SK-N-SH (cell line): ENCODE measurements at regions not wholly inside any gene's neighbourhood (a gene's known extent, or its start where the extent isn't known, plus 50 kb on each side); places are given as distances from the start of the nearest gene placed in this dataset.

Experiments used
- CTCF ChIA-PET: fragments of 300-600, 350-600 bp; formaldehyde crosslinking; extraction: SDS; loops from one replicate; lab custom pipeline; 2021; lab: Yijun Ruan, JAX
- POLR2A ChIA-PET: fragments of 350-600 bp; sonication (Branson Sonifier 250); formaldehyde crosslinking; extraction: SDS; loops from one replicate; lab custom pipeline; 2020; ENCODE audit warnings: antibody characterized with exemption, inconsistent platforms; lab: Yijun Ruan, JAX
- DNase-seq: peaks from one replicate; pipeline ENCODE4 v3.0.0; 2012
- H2AFZ ChIP-seq: fragments of 200-600 bp; sonication (generic); 2 replicates; pipeline ENCODE4 v1.8.1; 2016; ENCODE audit warnings: antibody characterized with exemption, mild to moderate bottlenecking, low read depth
- H3F3A ChIP-seq: fragments of 200-600 bp; sonication (generic); replicated peaks from 2 replicates; pipeline ENCODE3; 2016; ENCODE audit warnings: antibody characterized with exemption, mild to moderate bottlenecking; ENCODE audit not compliant: insufficient read depth
- H3K27ac ChIP-seq, 2 experiments: fragments of 200-500 bp in 1 of 2; fragments of 200-600 bp in 1 of 2; sonication (Bioruptor generic) in 1 of 2; sonication (generic), shearing (Covaris generic) in 1 of 2; 2 replicates each; pipeline versions ENCODE4 v1.5.1 to v1.6.1; 2014 to 2016; ENCODE audit warnings: low read depth in 2 of 2, inconsistent platforms in 1 of 2, low read length in 1 of 2, mild to moderate bottlenecking in 1 of 2, mixed read lengths in 1 of 2
- H3K27me3 ChIP-seq: fragments of 200-600 bp; sonication (generic), shearing (Covaris generic); 2 replicates; pipeline ENCODE4 v1.6.1; 2016; ENCODE audit warnings: mixed run types; ENCODE audit not compliant: insufficient read depth
- H3K36me3 ChIP-seq, 2 experiments: fragments of 200-500 bp in 1 of 2; fragments of 200-600 bp in 1 of 2; sonication (Bioruptor generic) in 1 of 2; sonication (generic) in 1 of 2; replicated peaks in 1 of 2; 2 replicates each; pipeline versions ENCODE3 to v1.5.1; 2014 to 2016; ENCODE audit warnings: low read length in 1 of 2, mild to moderate bottlenecking in 1 of 2; ENCODE audit not compliant: insufficient read depth in 2 of 2, control insufficient read depth in 1 of 2
- H3K4me1 ChIP-seq, 2 experiments: fragments of 200-500 bp in 1 of 2; fragments of 200-600 bp in 1 of 2; sonication (Bioruptor generic) in 1 of 2; sonication (generic), shearing (Covaris generic) in 1 of 2; 2 replicates each; pipeline versions ENCODE4 v1.5.1 to v1.6.1; 2014 to 2016; ENCODE audit warnings: low read depth in 1 of 2, low read length in 1 of 2, mixed run types in 1 of 2; ENCODE audit not compliant: insufficient read depth in 2 of 2, control insufficient read depth in 1 of 2
- H3K4me2 ChIP-seq: fragments of 200-600 bp; sonication (generic), shearing (Covaris generic); 2 replicates; pipeline ENCODE4 v1.6.1; 2017; ENCODE audit warnings: mixed run types
- H3K4me3 ChIP-seq, 2 experiments: fragments of 200-500 bp in 1 of 2; fragments of 200-600 bp in 1 of 2; sonication (Bioruptor generic) in 1 of 2; sonication (generic), shearing (Covaris generic) in 1 of 2; 2 replicates each; pipeline versions ENCODE4 v1.5.1 to v1.8.1; 2014 to 2016; ENCODE audit warnings: low read depth in 2 of 2, inconsistent platforms in 1 of 2, low read length in 1 of 2, mild to moderate bottlenecking in 1 of 2, mixed read lengths in 1 of 2, moderate library complexity in 1 of 2
- H3K79me2 ChIP-seq: fragments of 200-600 bp; sonication (generic); 2 replicates; pipeline ENCODE4 v1.8.1; 2017; ENCODE audit warnings: mild to moderate bottlenecking; ENCODE audit not compliant: insufficient read depth
- H3K9ac ChIP-seq: fragments of 200-600 bp; sonication (generic); 2 replicates; pipeline ENCODE4 v1.6.1; 2017; ENCODE audit warnings: mixed run types
- H3K9me2 ChIP-seq: fragments of 200-600 bp; sonication (generic); 2 replicates; pipeline ENCODE4 v1.6.1; 2017; ENCODE audit warnings: mixed run types
- H3K9me3 ChIP-seq: fragments of 200-600 bp; sonication (generic); 2 replicates; pipeline ENCODE4 v1.6.1; 2017; ENCODE audit warnings: mixed run types, mild to moderate bottlenecking, moderate library complexity
- H4K20me1 ChIP-seq: fragments of 200-600 bp; sonication (generic); 2 replicates; pipeline ENCODE4 v1.6.1; 2017; ENCODE audit warnings: mild to moderate bottlenecking, mixed run types; ENCODE audit not compliant: insufficient read depth
- CHD2 ChIP-seq: fragments of 150-350 bp; IDR thresholded peaks from 2 replicates; pipeline ENCODE4 v1.6.1; 2018; ENCODE audit warnings: low read length; ENCODE audit not compliant: partially characterized antibody
- EP300 ChIP-seq, 2 experiments: IDR thresholded peaks; 2 replicates each; pipeline versions ENCODE4 v1.4.0 to v1.6.1; 2012; ENCODE audit warnings: borderline replicate concordance in 1 of 2, low read depth in 1 of 2, low read length in 1 of 2
- FOXJ3 ChIP-seq: sonication (generic); formaldehyde crosslinking; IDR thresholded peaks from 2 replicates; pipeline ENCODE4 v1.5.1; 2020; ENCODE audit warnings: mild to moderate bottlenecking, missing genetic modification reagents
- FOXM1 ChIP-seq: IDR thresholded peaks from 2 replicates; pipeline ENCODE4 v1.4.0; 2012; ENCODE audit warnings: low read depth, mild to moderate bottlenecking
- GATA2 ChIP-seq: sonication (generic); formaldehyde crosslinking; IDR thresholded peaks from 2 replicates; pipeline ENCODE4 v1.5.0; 2020; ENCODE audit warnings: mild to moderate bottlenecking, missing genetic modification reagents
- JUND ChIP-seq: IDR thresholded peaks from 2 replicates; pipeline ENCODE4 v1.4.0; 2012
- MAX ChIP-seq: IDR thresholded peaks from 2 replicates; pipeline ENCODE4 v1.4.0; 2012; ENCODE audit warnings: low read depth
- NFIC ChIP-seq: IDR thresholded peaks from 2 replicates; pipeline ENCODE4 v1.4.0; 2012; ENCODE audit warnings: borderline replicate concordance
- NRF1 ChIP-seq: IDR thresholded peaks from 2 replicates; pipeline ENCODE4 v1.6.1; 2012; ENCODE audit warnings: low read depth, mild to moderate bottlenecking, low read length
- PBX3 ChIP-seq: IDR thresholded peaks from 2 replicates; pipeline ENCODE4; 2012
- POLR2AphosphoS5 ChIP-seq: IDR thresholded peaks from 2 replicates; pipeline ENCODE4 v1.6.1; 2012; ENCODE audit warnings: low read depth, low read length
- RAD21 ChIP-seq: IDR thresholded peaks from 2 replicates; pipeline ENCODE4 v1.6.1; 2012; ENCODE audit warnings: mild to moderate bottlenecking, low read length
- RFX5 ChIP-seq: IDR thresholded peaks from 2 replicates; pipeline ENCODE4 v1.6.1; 2012; ENCODE audit warnings: mild to moderate bottlenecking, improper control_type of control experiment, low read length
- RXRA ChIP-seq: IDR thresholded peaks from 2 replicates; pipeline ENCODE4 v1.4.0; 2012; ENCODE audit warnings: low read depth, mild to moderate bottlenecking, borderline replicate concordance
- SMC3 ChIP-seq: IDR thresholded peaks from 2 replicates; pipeline ENCODE4 v1.6.1; 2012; ENCODE audit warnings: low read depth, low read length, improper control_type of control experiment
- TAF1 ChIP-seq: IDR thresholded peaks from 2 replicates; pipeline ENCODE4 v1.6.1; 2012; ENCODE audit warnings: low read depth, mild to moderate bottlenecking, low read length, moderate library complexity, borderline replicate concordance
- WGBS: methylation state at CpG from one replicate; pipeline ENCODE4 v1.1.6; 2017; ENCODE audit warnings: low lambda C conversion rate; 5-methylcytosine and 5-hydroxymethylcytosine counted together
- TF ChIP-seq, protein P1 (sequence below): IDR thresholded peaks from 2 replicates; pipeline ENCODE4 v1.6.1; 2012; ENCODE audit warnings: mild to moderate bottlenecking, low read depth, low read length, moderate library complexity
- TF ChIP-seq, protein P2 (sequence below): IDR thresholded peaks from 2 replicates; pipeline ENCODE4 v1.4.0; 2012; ENCODE audit warnings: low read depth, borderline replicate concordance
- TF ChIP-seq, protein P3 (sequence below): fragments of 150-350 bp; IDR thresholded peaks from 2 replicates; pipeline ENCODE4 v1.6.1; 2017; ENCODE audit warnings: antibody characterized with exemption, low read length, low read depth, borderline replicate concordance
- TF ChIP-seq, protein P4 (sequence below): IDR thresholded peaks from 2 replicates; pipeline ENCODE4 v1.4.0; 2012; ENCODE audit warnings: low read depth, borderline replicate concordance

DNA sequence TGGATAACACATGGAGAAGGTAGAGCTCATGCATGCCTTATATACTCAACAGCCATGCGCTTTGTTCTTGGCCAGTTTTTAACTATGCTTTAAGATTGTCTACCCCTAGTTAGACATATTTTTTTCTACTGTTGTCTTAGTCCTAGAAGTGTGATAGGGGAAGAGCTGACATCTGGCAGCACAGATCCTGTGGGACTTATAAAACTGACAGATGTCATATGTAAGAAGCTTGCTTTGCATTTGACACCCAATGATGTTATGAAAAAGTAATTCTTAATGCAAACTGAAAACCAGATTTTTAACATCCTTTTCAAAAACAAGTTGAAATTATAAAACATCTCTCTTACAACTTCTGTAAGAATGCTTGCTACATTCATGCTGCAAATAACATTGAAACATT, 715.9 kb upstream of the LRRN3 start (continued):
- TF ChIP-seq, protein P1, sequence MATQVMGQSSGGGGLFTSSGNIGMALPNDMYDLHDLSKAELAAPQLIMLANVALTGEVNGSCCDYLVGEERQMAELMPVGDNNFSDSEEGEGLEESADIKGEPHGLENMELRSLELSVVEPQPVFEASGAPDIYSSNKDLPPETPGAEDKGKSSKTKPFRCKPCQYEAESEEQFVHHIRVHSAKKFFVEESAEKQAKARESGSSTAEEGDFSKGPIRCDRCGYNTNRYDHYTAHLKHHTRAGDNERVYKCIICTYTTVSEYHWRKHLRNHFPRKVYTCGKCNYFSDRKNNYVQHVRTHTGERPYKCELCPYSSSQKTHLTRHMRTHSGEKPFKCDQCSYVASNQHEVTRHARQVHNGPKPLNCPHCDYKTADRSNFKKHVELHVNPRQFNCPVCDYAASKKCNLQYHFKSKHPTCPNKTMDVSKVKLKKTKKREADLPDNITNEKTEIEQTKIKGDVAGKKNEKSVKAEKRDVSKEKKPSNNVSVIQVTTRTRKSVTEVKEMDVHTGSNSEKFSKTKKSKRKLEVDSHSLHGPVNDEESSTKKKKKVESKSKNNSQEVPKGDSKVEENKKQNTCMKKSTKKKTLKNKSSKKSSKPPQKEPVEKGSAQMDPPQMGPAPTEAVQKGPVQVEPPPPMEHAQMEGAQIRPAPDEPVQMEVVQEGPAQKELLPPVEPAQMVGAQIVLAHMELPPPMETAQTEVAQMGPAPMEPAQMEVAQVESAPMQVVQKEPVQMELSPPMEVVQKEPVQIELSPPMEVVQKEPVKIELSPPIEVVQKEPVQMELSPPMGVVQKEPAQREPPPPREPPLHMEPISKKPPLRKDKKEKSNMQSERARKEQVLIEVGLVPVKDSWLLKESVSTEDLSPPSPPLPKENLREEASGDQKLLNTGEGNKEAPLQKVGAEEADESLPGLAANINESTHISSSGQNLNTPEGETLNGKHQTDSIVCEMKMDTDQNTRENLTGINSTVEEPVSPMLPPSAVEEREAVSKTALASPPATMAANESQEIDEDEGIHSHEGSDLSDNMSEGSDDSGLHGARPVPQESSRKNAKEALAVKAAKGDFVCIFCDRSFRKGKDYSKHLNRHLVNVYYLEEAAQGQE = no peak
- TF ChIP-seq FOXM1 (no peak), TAF1 (no peak), SMC3 (no peak), RAD21 (no peak)

GRCh38 chr7:110382736-110383135, 708.2 kb upstream of the LRRN3 start:
- H3K27me3 ChIP-seq = no peaks in the 10 kb centered on the region
- no peaks in the 10 kb centered on the region for H4K20me1 ChIP-seq
- H3K79me2 ChIP-seq = no peaks in the 10 kb centered on the region
- no peaks in the 10 kb centered on the region for H3K36me3 ChIP-seq
- POLR2A ChIA-PET = no interaction called here
- WGBS = 38% methylated on average over 6 of the region's 6 CpGs
- no peaks in the 10 kb centered on the region for H3K9me2 ChIP-seq
- H3K4me3 ChIP-seq = no peak overlapping the region
- no peak for DNase-seq
- no peak overlapping the region for H3K27ac ChIP-seq
- no peaks in the 10 kb centered on the region for H3F3A ChIP-seq
- H3K4me1 ChIP-seq = no peaks in the 10 kb centered on the region
- no peaks in the 10 kb centered on the region for H3K9me3 ChIP-seq
- H3K9ac ChIP-seq = no peak overlapping the region
- CTCF ChIA-PET = no interaction called here
- no peak overlapping the region for H3K4me2 ChIP-seq
- H2AFZ ChIP-seq = no peak overlapping the region
- TF ChIP-seq, protein P2, sequence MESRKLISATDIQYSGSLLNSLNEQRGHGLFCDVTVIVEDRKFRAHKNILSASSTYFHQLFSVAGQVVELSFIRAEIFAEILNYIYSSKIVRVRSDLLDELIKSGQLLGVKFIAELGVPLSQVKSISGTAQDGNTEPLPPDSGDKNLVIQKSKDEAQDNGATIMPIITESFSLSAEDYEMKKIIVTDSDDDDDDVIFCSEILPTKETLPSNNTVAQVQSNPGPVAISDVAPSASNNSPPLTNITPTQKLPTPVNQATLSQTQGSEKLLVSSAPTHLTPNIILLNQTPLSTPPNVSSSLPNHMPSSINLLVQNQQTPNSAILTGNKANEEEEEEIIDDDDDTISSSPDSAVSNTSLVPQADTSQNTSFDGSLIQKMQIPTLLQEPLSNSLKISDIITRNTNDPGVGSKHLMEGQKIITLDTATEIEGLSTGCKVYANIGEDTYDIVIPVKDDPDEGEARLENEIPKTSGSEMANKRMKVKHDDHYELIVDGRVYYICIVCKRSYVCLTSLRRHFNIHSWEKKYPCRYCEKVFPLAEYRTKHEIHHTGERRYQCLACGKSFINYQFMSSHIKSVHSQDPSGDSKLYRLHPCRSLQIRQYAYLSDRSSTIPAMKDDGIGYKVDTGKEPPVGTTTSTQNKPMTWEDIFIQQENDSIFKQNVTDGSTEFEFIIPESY = no peak
- TF ChIP-seq CHD2 (no peak), POLR2AphosphoS5 (no peak), GATA2 (CRISPR knock-in tag) (no peak), EP300 (IDR thresholded peaks at IDR 0.05; ENCODE audit: borderline replicate concordance in 1 of 2, low read depth in 1 of 2, low read length in 1 of 2) (no peak), SMC3 (no peak), RFX5 (no peak), MAX (no peak), NFIC (no peak), JUND (no peak), NRF1 (no peak), RXRA (no peak), PBX3 (no peak), FOXJ3 (no peak)
- TF ChIP-seq, protein P3, sequence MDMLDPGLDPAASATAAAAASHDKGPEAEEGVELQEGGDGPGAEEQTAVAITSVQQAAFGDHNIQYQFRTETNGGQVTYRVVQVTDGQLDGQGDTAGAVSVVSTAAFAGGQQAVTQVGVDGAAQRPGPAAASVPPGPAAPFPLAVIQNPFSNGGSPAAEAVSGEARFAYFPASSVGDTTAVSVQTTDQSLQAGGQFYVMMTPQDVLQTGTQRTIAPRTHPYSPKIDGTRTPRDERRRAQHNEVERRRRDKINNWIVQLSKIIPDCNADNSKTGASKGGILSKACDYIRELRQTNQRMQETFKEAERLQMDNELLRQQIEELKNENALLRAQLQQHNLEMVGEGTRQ = no peak
- TF ChIP-seq, protein P4, sequence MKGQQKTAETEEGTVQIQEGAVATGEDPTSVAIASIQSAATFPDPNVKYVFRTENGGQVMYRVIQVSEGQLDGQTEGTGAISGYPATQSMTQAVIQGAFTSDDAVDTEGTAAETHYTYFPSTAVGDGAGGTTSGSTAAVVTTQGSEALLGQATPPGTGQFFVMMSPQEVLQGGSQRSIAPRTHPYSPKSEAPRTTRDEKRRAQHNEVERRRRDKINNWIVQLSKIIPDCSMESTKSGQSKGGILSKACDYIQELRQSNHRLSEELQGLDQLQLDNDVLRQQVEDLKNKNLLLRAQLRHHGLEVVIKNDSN = no peak
- TF ChIP-seq, protein P1 = no peak
